Astrocyte (in vitro differentiated cells and primary cell): ENCODE measurements at regions not wholly inside any gene's neighbourhood (a gene's known extent, or its start where the extent isn't known, plus 50 kb on each side); places are given as distances from the start of the nearest gene placed in this dataset.

Source experiments
- CTCF ChIP-seq: IDR thresholded peaks from 2 replicates; pipeline ENCODE4 v1.5.1; 2011; ENCODE audit warnings: low read depth, mild to moderate bottlenecking, inconsistent platforms, low read length, moderate library complexity; ENCODE audit not compliant: insufficient read depth
- EZH2 ChIP-seq: IDR thresholded peaks from 2 replicates; pipeline ENCODE4 v1.6.1; 2012; ENCODE audit warnings: mild to moderate bottlenecking, low read length, inconsistent platforms; ENCODE audit not compliant: insufficient read depth

GRCh38 chr14:48005986-48006385 is 330.6 kb upstream of the MDGA2 start:
- TF ChIP-seq CTCF (no peak), EZH2 (no peak)
